Smooth muscle cell (in vitro differentiated cells): ENCODE measurements at regions not wholly inside any gene's neighbourhood (a gene's known extent, or its start where the extent isn't known, plus 50 kb on each side); places are given as distances from the start of the nearest gene placed in this dataset.

ENCODE experiments used
- DNase-seq: peaks from one replicate; lab custom pipeline; 2025; ENCODE audit not compliant: unreplicated experiment; lab: John Stamatoyannopoulos, UW
- H2AFZ ChIP-seq: fragments of 200-600 bp; sonication (generic); 2 replicates; pipeline ENCODE4 v1.6.0; 2016; ENCODE audit warnings: antibody characterized with exemption, low read depth, mild to moderate bottlenecking
- H3F3A ChIP-seq: fragments of 200-600 bp; sonication (generic); 2 replicates; pipeline ENCODE4 v1.6.0; 2017; ENCODE audit warnings: antibody characterized with exemption, low read depth
- H3K27ac ChIP-seq: fragments of 200-600 bp; sonication (generic); 2 replicates; pipeline ENCODE4 v1.5.1; 2016; ENCODE audit warnings: low read depth, mild to moderate bottlenecking
- H3K27me3 ChIP-seq: fragments of 200-600 bp; sonication (generic); 2 replicates; pipeline ENCODE4 v1.6.1; 2016; ENCODE audit warnings: low read depth, mild to moderate bottlenecking
- H3K36me3 ChIP-seq: fragments of 200-600 bp; sonication (generic); 2 replicates; pipeline ENCODE4 v1.5.1; 2016; ENCODE audit warnings: low read depth
- H3K4me1 ChIP-seq: fragments of 200-600 bp; sonication (generic); 2 replicates; pipeline ENCODE4 v1.5.1; 2016; ENCODE audit warnings: low read depth
- H3K4me2 ChIP-seq: fragments of 200-600 bp; sonication (generic); 2 replicates; pipeline ENCODE4 v1.6.0; 2016; ENCODE audit warnings: mild to moderate bottlenecking
- H3K4me3 ChIP-seq: fragments of 200-600 bp; sonication (generic); 2 replicates; pipeline ENCODE4 v1.5.1; 2016; ENCODE audit warnings: mild to moderate bottlenecking
- H3K79me2 ChIP-seq: fragments of 200-600 bp; sonication (generic); 2 replicates; pipeline ENCODE4 v1.6.0; 2016; ENCODE audit warnings: low read depth, mild to moderate bottlenecking
- H3K9ac ChIP-seq: fragments of 200-600 bp; sonication (generic); 2 replicates; pipeline ENCODE4 v1.6.0; 2016; ENCODE audit warnings: low read depth
- H3K9me3 ChIP-seq: fragments of 200-600 bp; sonication (generic); replicated peaks from 2 replicates; pipeline ENCODE4 v1.5.1; 2016; ENCODE audit warnings: low read depth
- H4K20me1 ChIP-seq: fragments of 200-600 bp; sonication (generic); 2 replicates; pipeline ENCODE4 v1.6.0; 2016; ENCODE audit warnings: low read depth
- CTCF ChIP-seq: fragments of 200-600 bp; sonication (generic); IDR thresholded peaks from 2 replicates; pipeline ENCODE4 v1.5.1; 2017; ENCODE audit warnings: borderline replicate concordance, mild to moderate bottlenecking, antibody characterized with exemption; ENCODE audit not compliant: insufficient read depth, poor library complexity, severe bottlenecking
- WGBS: methylation state at CpG from one replicate; pipeline ENCODE4 v1.1.7; 2016; ENCODE audit warnings: low lambda C conversion rate; 5-methylcytosine and 5-hydroxymethylcytosine counted together

- no peaks in the 10 kb centered on the region for H3F3A ChIP-seq
- H3K4me1 ChIP-seq: no peaks in the 10 kb centered on the region
- WGBS: 88% methylated on average over 6 of the region's 6 CpGs
- H3K9ac ChIP-seq: no peak overlapping the region
- no peaks in the 10 kb centered on the region for H4K20me1 ChIP-seq
- no peak for TF ChIP-seq CTCF
- H3K4me3 ChIP-seq: no peak overlapping the region
- H3K9me3 ChIP-seq: no peaks in the 10 kb centered on the region
- no peak for DNase-seq
- no peak overlapping the region for H3K4me2 ChIP-seq
- no peaks in the 10 kb centered on the region for H3K36me3 ChIP-seq
- no peaks in the 10 kb centered on the region for H3K79me2 ChIP-seq
- no peak overlapping the region for H2AFZ ChIP-seq
- H3K27ac ChIP-seq: no peak overlapping the region
- H3K27me3 ChIP-seq: peaks cover 3% of the 10 kb centered on the region
Measured at GRCh38 chr15:66954601-66955000, 110.8 kb upstream of the SMAD3 start.

- no peaks in the 10 kb centered on the region for H3K9me3 ChIP-seq
- no peaks in the 10 kb centered on the region for H4K20me1 ChIP-seq
- no peaks in the 10 kb centered on the region for H3K36me3 ChIP-seq
- WGBS: 62% methylated on average over 4 of the region's 4 CpGs
- H3K79me2 ChIP-seq: no peaks in the 10 kb centered on the region
- DNase-seq: no peak
- no peak overlapping the region for H2AFZ ChIP-seq
- no peak for TF ChIP-seq CTCF
- peaks cover 3% of the 10 kb centered on the region for H3K27me3 ChIP-seq
- peaks cover 2% of the 10 kb centered on the region for H3K4me1 ChIP-seq
- no peak overlapping the region for H3K4me2 ChIP-seq
- no peak overlapping the region for H3K4me3 ChIP-seq
- no peaks in the 10 kb centered on the region for H3F3A ChIP-seq
- H3K9ac ChIP-seq: no peak overlapping the region
- H3K27ac ChIP-seq: no peak overlapping the region
Measured at GRCh38 chr15:66955001-66955516, 110.3 kb upstream of the SMAD3 start.

GRCh38 chr15:66955871-66956585 is 109.4 kb upstream of the SMAD3 start:
- no peak for TF ChIP-seq CTCF
- Histone ChIP-seq H3K27ac (no peak overlapping the region), H3K27me3 (peaks cover 3% of the 10 kb centered on the region), H3K4me2 (no peak overlapping the region), H3K4me3 (no peak overlapping the region), H2AFZ (no peak overlapping the region), H3K36me3 (no peaks in the 10 kb centered on the region), H3K9me3 (no peaks in the 10 kb centered on the region), H4K20me1 (no peaks in the 10 kb centered on the region), H3K4me1 (peaks cover 2% of the 10 kb centered on the region), H3K9ac (no peak overlapping the region), H3K79me2 (no peaks in the 10 kb centered on the region), H3F3A (no peaks in the 10 kb centered on the region)
- DNase-seq: no peak
- 80% methylated on average over 2 of the region's 2 CpGs for WGBS
